Right lobe of liver (tissue), 4 donors: ENCODE measurements at regions not wholly inside any gene's neighbourhood (a gene's known extent, or its start where the extent isn't known, plus 50 kb on each side); places are given as distances from the start of the nearest gene placed in this dataset.

Experiments
- CTCF ChIP-seq, 4 donors: fragments of 200-600 bp in 3 of 4; fragments of 450-650 bp in 1 of 4; IDR thresholded peaks; one replicate each; pipeline versions ENCODE4 v1.5.1 to v1.8.0; 2016 to 2022; ENCODE audit warnings: antibody characterized with exemption in 4 of 4, mild to moderate bottlenecking in 2 of 4
- POLR2A ChIP-seq: fragments of 450-650 bp; IDR thresholded peaks from one replicate; pipeline ENCODE4 v1.6.1; 2017; ENCODE audit warnings: antibody characterized with exemption, mild to moderate bottlenecking
- donor health status: DM: no; HTN: no; CAD: no.
- donor health status: DM: no; HTN: no; CAD: no.
- donor health status: DM: no; HTN: yes; CAD: no.

- TF ChIP-seq POLR2A, result no peak
- TF ChIP-seq CTCF (IDR thresholded peaks at IDR 0.05), result no peak
These were observed 1056.6 kb downstream of the RAPGEF2 start for GRCh38 chr4:160159457-160159856.
